OCI-LY3 (cell line): ENCODE measurements at regions not wholly inside any gene's neighbourhood (a gene's known extent, or its start where the extent isn't known, plus 50 kb on each side); places are given as distances from the start of the nearest gene placed in this dataset.
"Not testable (repeated sequence)": the region's sequence is repeated elsewhere in the genome, so short reads cannot be mapped to it uniquely, and the experiment has no call there.

Experiments
- H2AFZ ChIP-seq: fragments of 200-600, 300-600 bp; shearing (Covaris generic); 2 replicates; pipeline ENCODE4 v1.6.0; 2014; ENCODE audit warnings: antibody characterized with exemption, low read depth, low read length
- H3K27ac ChIP-seq: fragments of 200-600, 300-600 bp; sonication (generic); 2 replicates; pipeline ENCODE4 v1.5.1; 2014; ENCODE audit warnings: mild to moderate bottlenecking, low read length, moderate library complexity, mixed read lengths
- H3K27me3 ChIP-seq: fragments of 200-600, 300-600 bp; sonication (generic); 2 replicates; pipeline ENCODE4 v1.6.1; 2014; ENCODE audit warnings: low read depth, low read length, mixed read lengths
- H3K36me3 ChIP-seq: fragments of 200-600, 300-600 bp; sonication (generic); replicated peaks from 2 replicates; pipeline ENCODE3; 2014; ENCODE audit warnings: low read depth, low read length, mixed read lengths
- H3K4me1 ChIP-seq: fragments of 300-600, 200-600 bp; sonication (generic); 2 replicates; pipeline ENCODE4 v1.6.1; 2014; ENCODE audit warnings: low read length, mixed read lengths
- H3K4me2 ChIP-seq: fragments of 200-600, 300-600 bp; sonication (generic); 2 replicates; pipeline ENCODE4 v1.6.1; 2014; ENCODE audit warnings: low read length, mixed read lengths
- H3K4me3 ChIP-seq: fragments of 300-600, 200-600 bp; sonication (generic); 2 replicates; pipeline ENCODE4 v1.5.1; 2014; ENCODE audit warnings: antibody characterized with exemption, mild to moderate bottlenecking, low read length, moderate library complexity
- H3K79me2 ChIP-seq: fragments of 300-600, 200-600 bp; shearing (Covaris generic); 2 replicates; pipeline ENCODE4 v1.6.1; 2014; ENCODE audit warnings: mild to moderate bottlenecking, low read length, mixed read lengths
- H3K9ac ChIP-seq: fragments of 300-600, 200-600 bp; shearing (Covaris generic); 2 replicates; pipeline ENCODE4 v1.6.0; 2014; ENCODE audit warnings: mild to moderate bottlenecking, low read length, moderate library complexity
- H3K9me3 ChIP-seq: fragments of 200-600, 300-600 bp; shearing (Covaris generic); 2 replicates; pipeline ENCODE4 v1.6.1; 2014; ENCODE audit warnings: low read length, mixed read lengths; ENCODE audit not compliant: insufficient read depth
- H4K20me1 ChIP-seq: fragments of 200-600, 300-600 bp; sonication (generic); 2 replicates; pipeline ENCODE4 v1.6.1; 2016; ENCODE audit warnings: low read length, mixed read lengths; ENCODE audit not compliant: insufficient read depth
- EZH2phosphoT487 ChIP-seq: fragments of 200-600 bp; shearing (Covaris generic); IDR thresholded peaks from 2 replicates; pipeline ENCODE4 v1.6.1; 2018; ENCODE audit warnings: antibody characterized with exemption, mixed run types, low read depth
- TF ChIP-seq, protein P1 (sequence below): fragments of 200-600, 300-600 bp; sonication (generic); IDR thresholded peaks from 2 replicates; pipeline ENCODE4 v1.5.1; 2014; ENCODE audit warnings: antibody characterized with exemption, low read length, low read depth

DNA sequence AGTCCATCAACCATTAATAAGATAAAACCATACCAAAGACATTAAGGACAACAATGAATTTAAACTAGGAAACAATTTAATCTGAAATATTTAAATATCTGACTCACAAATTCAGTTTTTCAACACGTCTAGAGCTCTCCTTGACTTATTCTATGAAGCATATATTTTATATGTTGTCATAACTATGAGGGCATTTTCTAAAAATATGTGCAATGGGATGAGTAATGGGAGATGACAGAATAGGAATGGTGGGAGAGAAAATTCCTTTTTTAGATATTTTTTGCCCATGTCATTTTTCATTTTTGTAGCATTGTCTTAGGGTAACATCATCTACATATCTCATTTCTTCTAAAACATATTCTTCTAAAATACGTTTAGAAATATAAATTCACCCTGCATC lies 79.2 kb upstream of the CDH2 start:
- TF ChIP-seq, protein P1, sequence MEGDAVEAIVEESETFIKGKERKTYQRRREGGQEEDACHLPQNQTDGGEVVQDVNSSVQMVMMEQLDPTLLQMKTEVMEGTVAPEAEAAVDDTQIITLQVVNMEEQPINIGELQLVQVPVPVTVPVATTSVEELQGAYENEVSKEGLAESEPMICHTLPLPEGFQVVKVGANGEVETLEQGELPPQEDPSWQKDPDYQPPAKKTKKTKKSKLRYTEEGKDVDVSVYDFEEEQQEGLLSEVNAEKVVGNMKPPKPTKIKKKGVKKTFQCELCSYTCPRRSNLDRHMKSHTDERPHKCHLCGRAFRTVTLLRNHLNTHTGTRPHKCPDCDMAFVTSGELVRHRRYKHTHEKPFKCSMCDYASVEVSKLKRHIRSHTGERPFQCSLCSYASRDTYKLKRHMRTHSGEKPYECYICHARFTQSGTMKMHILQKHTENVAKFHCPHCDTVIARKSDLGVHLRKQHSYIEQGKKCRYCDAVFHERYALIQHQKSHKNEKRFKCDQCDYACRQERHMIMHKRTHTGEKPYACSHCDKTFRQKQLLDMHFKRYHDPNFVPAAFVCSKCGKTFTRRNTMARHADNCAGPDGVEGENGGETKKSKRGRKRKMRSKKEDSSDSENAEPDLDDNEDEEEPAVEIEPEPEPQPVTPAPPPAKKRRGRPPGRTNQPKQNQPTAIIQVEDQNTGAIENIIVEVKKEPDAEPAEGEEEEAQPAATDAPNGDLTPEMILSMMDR, result no peak
- TF ChIP-seq EZH2phosphoT487, result no peak

DNA sequence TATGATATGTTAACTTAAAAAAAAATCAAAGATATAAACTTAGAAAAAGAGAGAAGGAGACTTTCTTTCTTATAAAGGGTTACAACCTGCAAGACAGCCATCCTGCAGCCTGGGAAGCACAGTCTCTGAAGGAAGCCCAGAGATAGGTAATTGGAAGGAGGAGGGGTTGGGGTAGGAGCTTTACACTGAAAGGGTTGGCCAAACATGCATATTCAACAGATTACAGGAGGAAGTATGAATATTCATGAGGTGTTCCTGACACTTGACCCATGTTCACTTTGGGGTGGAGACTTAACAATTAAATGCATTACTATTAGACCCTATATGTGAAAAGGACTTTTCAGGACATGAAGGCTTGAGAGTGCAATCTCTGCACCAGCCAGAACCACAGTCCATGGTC lies 71.7 kb upstream of the CDH2 start:
- Histone ChIP-seq H3K36me3 (no peaks in the 10 kb centered on the region), H3K9ac (no peak overlapping the region), H3K79me2 (no peaks in the 10 kb centered on the region), H3K27ac (no peak overlapping the region), H3K27me3 (no peaks in the 10 kb centered on the region), H3K4me2 (no peak overlapping the region), H3K4me3 (no peak overlapping the region), H2AFZ (no peak overlapping the region), H4K20me1 (no peaks in the 10 kb centered on the region), H3K9me3 (no peaks in the 10 kb centered on the region), H3K4me1 (no peaks in the 10 kb centered on the region)
- TF ChIP-seq EZH2phosphoT487, result no peak
- TF ChIP-seq, protein P1, result no peak

More for the DNA sequence above, 79.2 kb upstream of the CDH2 start:
- H3K9ac ChIP-seq, result no peak overlapping the region
- H3K36me3 ChIP-seq, result no peaks in the 10 kb centered on the region
- no peak overlapping the region for H3K27ac ChIP-seq
- no peak overlapping the region for H2AFZ ChIP-seq
- H3K4me3 ChIP-seq, result no peak overlapping the region
- H3K4me1 ChIP-seq, result no peaks in the 10 kb centered on the region
- H3K79me2 ChIP-seq, result no peaks in the 10 kb centered on the region
- H3K9me3 ChIP-seq, result no peaks in the 10 kb centered on the region
- no peaks in the 10 kb centered on the region for H3K27me3 ChIP-seq
- no peak overlapping the region for H3K4me2 ChIP-seq
- no peaks in the 10 kb centered on the region for H4K20me1 ChIP-seq

DNA sequence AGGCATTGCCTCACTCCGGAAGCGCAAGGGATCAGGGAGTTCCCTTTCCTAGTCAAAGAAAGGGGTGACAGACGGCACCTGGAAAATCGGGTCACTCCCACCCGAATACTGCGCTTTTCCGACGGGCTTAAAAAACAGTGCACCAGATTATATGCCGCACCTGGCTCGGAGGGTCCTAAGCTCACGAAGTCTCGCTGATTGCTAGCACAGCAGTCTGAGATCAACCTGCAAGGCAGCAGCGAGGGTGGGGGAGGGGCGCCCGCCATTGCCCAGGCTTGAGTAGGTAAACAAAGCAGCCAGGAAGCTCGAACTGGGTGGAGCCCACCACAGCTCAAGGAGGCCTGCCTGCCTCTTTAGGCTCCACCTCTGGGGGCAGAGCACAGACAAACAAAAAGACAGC lies 63.7 kb upstream of the CDH2 start:
- H3K27me3 ChIP-seq, H3K27ac ChIP-seq, H4K20me1 ChIP-seq, H3K79me2 ChIP-seq, H3K4me2 ChIP-seq, H3K9me3 ChIP-seq, H3K9ac ChIP-seq, H2AFZ ChIP-seq, H3K4me3 ChIP-seq, H3K36me3 ChIP-seq, H3K4me1 ChIP-seq: not testable (repeated sequence)

DNA sequence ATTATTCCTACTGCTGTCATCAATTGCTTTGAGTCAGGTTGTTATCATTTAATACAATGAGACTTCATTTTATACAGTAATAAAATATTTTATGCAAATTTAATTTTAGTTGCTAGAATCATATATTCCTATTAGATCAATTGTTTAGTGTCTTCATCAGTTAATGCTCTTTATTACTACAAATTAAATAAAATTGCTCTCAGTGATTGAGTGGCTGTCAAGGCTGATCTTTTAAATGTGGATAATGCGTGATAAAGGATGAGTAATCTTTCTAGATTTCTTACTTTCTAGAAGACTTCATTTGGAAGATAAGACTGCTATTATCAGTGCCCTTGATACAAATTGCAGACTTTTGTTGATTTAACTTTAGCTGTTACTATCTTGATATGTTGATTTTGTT lies 59.6 kb upstream of the CDH2 start:
- H3K27ac ChIP-seq, result no peak overlapping the region
- no peaks in the 10 kb centered on the region for H3K79me2 ChIP-seq
- H4K20me1 ChIP-seq, result no peaks in the 10 kb centered on the region
- no peaks in the 10 kb centered on the region for H3K9me3 ChIP-seq
- no peaks in the 10 kb centered on the region for H3K27me3 ChIP-seq
- H3K9ac ChIP-seq, result no peak overlapping the region
- H3K4me3 ChIP-seq, result no peak overlapping the region
- no peak for TF ChIP-seq EZH2phosphoT487
- TF ChIP-seq, protein P1, result no peak
- no peak overlapping the region for H3K4me2 ChIP-seq
- no peaks in the 10 kb centered on the region for H3K36me3 ChIP-seq
- no peaks in the 10 kb centered on the region for H3K4me1 ChIP-seq
- no peak overlapping the region for H2AFZ ChIP-seq
